ENCODE measurements at regions not wholly inside any gene's neighbourhood (a gene's known extent, or its start where the extent isn't known, plus 50 kb on each side); places are given as distances from the start of the nearest gene placed in this dataset.

DNA sequence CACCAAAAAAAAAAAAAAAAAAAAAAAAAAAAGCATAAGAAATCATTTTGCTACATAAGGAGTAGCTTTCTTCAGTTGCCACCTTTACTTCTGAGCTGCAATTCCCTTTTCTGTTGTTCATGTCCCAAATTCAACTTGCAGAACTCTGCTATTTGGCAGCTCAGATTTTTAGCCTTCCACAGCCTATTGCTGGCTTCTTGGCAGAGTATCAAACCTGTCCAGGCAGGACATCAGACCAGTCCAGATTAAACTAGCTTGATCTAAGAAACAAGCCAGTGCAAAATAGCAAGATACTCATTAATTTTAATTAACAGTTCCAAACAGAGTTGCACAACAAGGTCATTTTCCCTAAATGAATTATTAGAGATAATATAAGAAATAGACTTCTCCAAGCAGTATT lies 123.6 kb upstream of the NR3C2 start:
- TF ChIP-seq CTCF (IDR thresholded peaks at IDR 0.05; ENCODE audit: insufficient read depth, low read length, poor library complexity, severe bottlenecking) (no peak), EZH2phosphoT487 (conservative IDR thresholded peaks at IDR 0.05; ENCODE audit: low read length) (no peak)
